AG10803 (cell line): ENCODE measurements at regions not wholly inside any gene's neighbourhood (a gene's known extent, or its start where the extent isn't known, plus 50 kb on each side); places are given as distances from the start of the nearest gene placed in this dataset.

Source experiments
- DNase-seq: peaks from one replicate; pipeline ENCODE4 v3.0.0; 2010; ENCODE audit warnings: low read depth
- H3K4me3 ChIP-seq: 2 replicates; pipeline ENCODE4 v1.5.1; 2011; ENCODE audit warnings: mild to moderate bottlenecking, low read length, control low read depth
- CTCF ChIP-seq: conservative IDR thresholded peaks from 2 replicates; pipeline ENCODE4 v1.5.1; 2011; ENCODE audit warnings: mild to moderate bottlenecking, low read length, control low read depth, inconsistent platforms

GRCh38 chr22:22825213-22825593 lies 62.4 kb upstream of the IGLL5 start:
- H3K4me3 ChIP-seq = no peak overlapping the region
- no peak for TF ChIP-seq CTCF
- DNase-seq = no peak

- no peak overlapping the region for H3K4me3 ChIP-seq
- no peak for TF ChIP-seq CTCF
- no peak for DNase-seq
Measured at GRCh38 chr22:22827187-22827939, 60.3 kb upstream of the IGLL5 start.

- no peak overlapping the region for H3K4me3 ChIP-seq
- DNase-seq = no peak
- no peak for TF ChIP-seq CTCF
Measured at GRCh38 chr22:22830193-22830592, 57.4 kb upstream of the IGLL5 start.

GRCh38 chr22:22830957-22831688 lies 56.5 kb upstream of the IGLL5 start:
- no peak for DNase-seq
- no peak overlapping the region for H3K4me3 ChIP-seq
- TF ChIP-seq CTCF = no peak

- H3K4me3 ChIP-seq = no peak overlapping the region
- no peak for TF ChIP-seq CTCF
- DNase-seq = no peak
Measured at GRCh38 chr22:22833059-22833458, 54.6 kb upstream of the IGLL5 start.

- no peak for DNase-seq
- no peak overlapping the region for H3K4me3 ChIP-seq
- no peak for TF ChIP-seq CTCF
Measured at GRCh38 chr22:22833488-22833887, 54.1 kb upstream of the IGLL5 start.

GRCh38 chr22:22834204-22834603 lies 53.4 kb upstream of the IGLL5 start:
- DNase-seq = no peak
- H3K4me3 ChIP-seq = no peak overlapping the region
- TF ChIP-seq CTCF = no peak
